Mesothelial cell of epicardium (in vitro differentiated cells): ENCODE measurements at regions not wholly inside any gene's neighbourhood (a gene's known extent, or its start where the extent isn't known, plus 50 kb on each side); places are given as distances from the start of the nearest gene placed in this dataset.

Experiments used
- DNase-seq, 2 experiments: peaks; one replicate each; pipeline ENCODE4 v3.0.0; 2021; ENCODE audit warnings: low spot score in 2 of 2; ENCODE audit not compliant: unreplicated experiment in 2 of 2
- H3K27ac Mint-ChIP-seq: 2 replicates; pipeline ENCODE4 v1.8.0; 2021; ENCODE audit warnings: mixed read lengths
- H3K27me3 Mint-ChIP-seq: 2 replicates; pipeline ENCODE4 v1.8.0; 2021; ENCODE audit warnings: low read depth, mixed read lengths
- H3K36me3 Mint-ChIP-seq: 2 replicates; pipeline ENCODE4 v1.8.0; 2021; ENCODE audit warnings: mixed read lengths
- H3K4me1 Mint-ChIP-seq: 2 replicates; pipeline ENCODE4 v1.8.0; 2021; ENCODE audit warnings: mixed read lengths
- H3K4me3 Mint-ChIP-seq: 2 replicates; pipeline ENCODE4 v1.8.0; 2021; ENCODE audit warnings: mild to moderate bottlenecking, moderate library complexity, mixed read lengths
- H3K9me3 Mint-ChIP-seq: 2 replicates; pipeline ENCODE4 v1.8.0; 2021; ENCODE audit warnings: mixed read lengths
- TF ChIP-seq, protein P1 (sequence below): fragments of 200-600 bp; sonication (generic); IDR thresholded peaks from one replicate; pipeline ENCODE4 v1.5.0; 2021; ENCODE audit warnings: antibody characterized with exemption; ENCODE audit not compliant: unreplicated experiment

DNA sequence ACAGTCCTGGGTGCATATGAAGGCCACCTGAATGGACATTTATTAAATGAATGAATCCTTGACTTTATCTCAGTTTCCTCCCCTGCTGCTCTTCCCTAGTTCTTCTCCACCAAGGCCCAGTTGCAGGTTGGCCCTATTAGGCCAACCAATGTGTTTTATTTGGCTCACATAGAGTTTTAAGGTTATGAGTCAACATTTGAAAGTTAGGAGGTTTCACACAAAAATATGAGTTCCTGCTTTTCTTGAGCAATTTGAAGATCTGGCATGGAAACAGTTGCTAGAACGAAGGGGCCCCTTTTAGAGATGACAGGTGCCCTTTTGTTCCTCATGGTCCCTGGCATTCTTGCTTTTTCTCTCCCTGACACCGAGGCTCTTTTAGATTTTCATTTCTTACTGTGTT, 83.0 kb upstream of the PDZRN3 start:
- peaks cover 48% of the 10 kb centered on the region for H3K4me1 Mint-ChIP-seq
- peaks cover 9% of the 10 kb centered on the region for H3K9me3 Mint-ChIP-seq
- no peaks in the 10 kb centered on the region for H3K36me3 Mint-ChIP-seq
- H3K27me3 Mint-ChIP-seq, result no peaks in the 10 kb centered on the region
- H3K4me3 Mint-ChIP-seq, result no peak overlapping the region
- TF ChIP-seq, protein P1, sequence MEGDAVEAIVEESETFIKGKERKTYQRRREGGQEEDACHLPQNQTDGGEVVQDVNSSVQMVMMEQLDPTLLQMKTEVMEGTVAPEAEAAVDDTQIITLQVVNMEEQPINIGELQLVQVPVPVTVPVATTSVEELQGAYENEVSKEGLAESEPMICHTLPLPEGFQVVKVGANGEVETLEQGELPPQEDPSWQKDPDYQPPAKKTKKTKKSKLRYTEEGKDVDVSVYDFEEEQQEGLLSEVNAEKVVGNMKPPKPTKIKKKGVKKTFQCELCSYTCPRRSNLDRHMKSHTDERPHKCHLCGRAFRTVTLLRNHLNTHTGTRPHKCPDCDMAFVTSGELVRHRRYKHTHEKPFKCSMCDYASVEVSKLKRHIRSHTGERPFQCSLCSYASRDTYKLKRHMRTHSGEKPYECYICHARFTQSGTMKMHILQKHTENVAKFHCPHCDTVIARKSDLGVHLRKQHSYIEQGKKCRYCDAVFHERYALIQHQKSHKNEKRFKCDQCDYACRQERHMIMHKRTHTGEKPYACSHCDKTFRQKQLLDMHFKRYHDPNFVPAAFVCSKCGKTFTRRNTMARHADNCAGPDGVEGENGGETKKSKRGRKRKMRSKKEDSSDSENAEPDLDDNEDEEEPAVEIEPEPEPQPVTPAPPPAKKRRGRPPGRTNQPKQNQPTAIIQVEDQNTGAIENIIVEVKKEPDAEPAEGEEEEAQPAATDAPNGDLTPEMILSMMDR, result no peak
- H3K27ac Mint-ChIP-seq, result peak overlapping the region; percentile 39
- DNase-seq, result no peak

DNA sequence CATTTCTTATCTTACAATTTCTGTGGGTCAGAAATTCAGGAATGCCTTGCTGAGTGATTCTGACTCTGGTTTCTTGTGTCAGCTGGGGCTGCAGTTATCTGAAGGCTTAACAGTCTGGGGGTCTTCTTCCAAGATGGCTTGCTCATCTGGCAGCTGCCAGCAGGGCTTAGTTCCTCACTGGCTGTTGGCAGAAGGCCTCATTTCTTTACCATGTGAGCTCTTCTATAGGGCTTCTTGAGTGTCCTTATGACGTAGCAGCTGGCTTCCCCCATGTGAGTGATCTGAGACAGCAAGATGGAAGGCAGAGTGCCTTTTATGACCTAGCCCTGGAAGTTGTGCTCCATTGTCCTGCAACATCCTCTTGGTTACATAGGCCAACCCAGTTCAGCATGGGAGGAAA, 82.0 kb upstream of the PDZRN3 start:
- Mint-ChIP-seq H3K4me1 (peaks cover 48% of the 10 kb centered on the region), H3K36me3 (no peaks in the 10 kb centered on the region), H3K27me3 (no peaks in the 10 kb centered on the region), H3K27ac (peak overlapping the region; percentile 71), H3K9me3 (peaks cover 6% of the 10 kb centered on the region), H3K4me3 (no peak overlapping the region)
- DNase-seq, result no peak
- TF ChIP-seq, protein P1, result no peak

DNA sequence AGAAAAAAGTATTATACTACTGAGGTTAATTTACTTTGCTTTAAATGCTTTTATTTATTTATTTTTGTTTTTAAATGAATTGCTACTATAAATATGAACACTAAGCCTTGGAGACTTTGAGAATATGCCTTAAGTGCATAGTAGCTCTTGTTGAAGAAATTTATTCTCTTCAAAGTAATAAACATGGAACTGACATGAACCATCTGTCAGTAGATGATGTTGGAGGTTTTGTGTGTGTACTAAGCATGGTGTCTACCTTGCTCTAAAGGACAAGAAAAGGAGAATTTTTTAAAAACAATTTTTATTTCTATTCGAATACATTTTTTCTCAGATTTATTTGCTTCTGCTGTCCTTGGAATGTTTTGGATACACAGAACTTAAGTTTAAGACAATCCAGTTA, 81.1 kb upstream of the PDZRN3 start:
- H3K27ac Mint-ChIP-seq, result no peak overlapping the region
- no peaks in the 10 kb centered on the region for H3K36me3 Mint-ChIP-seq
- no peak overlapping the region for H3K4me3 Mint-ChIP-seq
- TF ChIP-seq, protein P1, result no peak
- no peaks in the 10 kb centered on the region for H3K27me3 Mint-ChIP-seq
- no peak for DNase-seq
- H3K9me3 Mint-ChIP-seq, result no peaks in the 10 kb centered on the region
- H3K4me1 Mint-ChIP-seq, result peaks cover 48% of the 10 kb centered on the region

DNA sequence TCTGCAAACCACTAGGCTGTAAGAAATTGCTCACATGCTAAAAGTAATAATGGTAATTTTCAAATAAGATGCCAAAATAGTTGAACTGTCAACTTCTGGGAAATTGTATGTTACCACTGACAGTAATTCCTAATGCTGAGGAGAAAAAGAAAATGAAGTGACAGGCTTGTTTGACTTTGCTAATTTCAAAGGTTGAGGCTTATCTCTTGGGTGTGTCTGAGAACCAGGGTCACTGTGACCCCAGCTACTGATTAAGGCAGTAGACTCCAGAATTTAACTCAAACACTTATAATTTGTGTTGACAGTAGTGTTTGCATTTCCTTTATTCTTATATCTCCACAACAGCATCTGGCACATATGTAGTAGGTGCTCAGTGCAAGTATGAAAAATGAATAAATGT, 74.6 kb upstream of the PDZRN3 start:
- Mint-ChIP-seq H3K36me3 (peaks cover under 1% of the 10 kb centered on the region), H3K9me3 (peaks cover 1% of the 10 kb centered on the region), H3K4me1 (peaks cover 8% of the 10 kb centered on the region), H3K27me3 (no peaks in the 10 kb centered on the region), H3K27ac (no peak overlapping the region), H3K4me3 (no peak overlapping the region)
- DNase-seq, result no peak
- TF ChIP-seq, protein P1, result no peak

DNA sequence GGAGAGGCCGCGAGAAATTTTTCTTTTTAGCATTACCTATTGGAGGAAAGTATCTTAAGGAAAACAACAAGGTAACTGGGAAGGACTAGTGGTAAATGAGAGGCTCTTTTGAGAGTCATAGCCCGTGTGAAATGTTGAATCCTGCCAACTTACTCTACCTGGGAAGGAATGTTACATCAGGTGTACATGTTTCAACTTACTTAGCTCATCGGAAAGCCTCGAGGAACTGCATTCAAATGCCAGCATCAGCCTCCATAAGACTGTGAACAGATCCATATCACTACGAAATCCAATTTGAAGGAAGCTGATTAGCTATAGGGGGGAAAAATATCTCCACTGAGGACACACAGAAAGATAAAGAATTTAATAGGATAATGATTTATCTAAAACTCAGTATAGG, 72.3 kb upstream of the PDZRN3 start:
- Mint-ChIP-seq H3K4me1 (peaks cover 11% of the 10 kb centered on the region), H3K27ac (no peak overlapping the region), H3K27me3 (no peaks in the 10 kb centered on the region), H3K4me3 (no peak overlapping the region), H3K36me3 (peaks cover 4% of the 10 kb centered on the region), H3K9me3 (peaks cover 6% of the 10 kb centered on the region)
- TF ChIP-seq, protein P1, result no peak
- no peak for DNase-seq

DNA sequence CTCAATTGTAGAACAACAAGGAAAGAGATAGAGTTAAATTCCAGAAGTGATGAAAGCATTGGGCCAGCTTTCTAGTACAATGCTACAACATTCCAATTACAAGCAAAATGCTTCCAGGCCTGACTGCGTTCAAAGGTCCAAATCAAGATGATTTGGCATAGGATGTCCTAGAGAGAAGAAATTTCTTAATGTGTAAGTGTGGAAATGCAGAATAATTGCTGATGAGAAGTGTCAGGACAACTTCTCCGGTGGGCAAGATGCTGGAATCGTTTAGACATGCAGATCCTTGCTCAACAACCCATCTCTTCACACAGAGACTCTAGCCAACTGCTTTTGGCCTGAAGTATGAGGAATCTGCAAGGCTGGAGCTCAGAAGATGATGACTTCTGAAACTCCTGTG, 71.1 kb upstream of the PDZRN3 start:
- H3K9me3 Mint-ChIP-seq, result peaks cover 6% of the 10 kb centered on the region
- H3K27ac Mint-ChIP-seq, result no peak overlapping the region
- H3K36me3 Mint-ChIP-seq, result peaks cover 4% of the 10 kb centered on the region
- DNase-seq, result no peak
- no peaks in the 10 kb centered on the region for H3K27me3 Mint-ChIP-seq
- H3K4me3 Mint-ChIP-seq, result no peak overlapping the region
- peaks cover 13% of the 10 kb centered on the region for H3K4me1 Mint-ChIP-seq
- TF ChIP-seq, protein P1, result no peak
